GM10266 (cell line): ENCODE measurements at regions not wholly inside any gene's neighbourhood (a gene's known extent, or its start where the extent isn't known, plus 50 kb on each side); places are given as distances from the start of the nearest gene placed in this dataset.

Source experiments
- DNase-seq: peaks from one replicate; pipeline ENCODE4 v3.0.0; 2012; ENCODE audit errors: extremely low spot score
- TF ChIP-seq, protein P1 (sequence below): IDR thresholded peaks from 2 replicates; pipeline ENCODE4 v1.5.1; 2012; ENCODE audit warnings: mild to moderate bottlenecking, low read depth; ENCODE audit not compliant: control insufficient read depth, insufficient read depth; ENCODE audit errors: missing control alignments

DNA sequence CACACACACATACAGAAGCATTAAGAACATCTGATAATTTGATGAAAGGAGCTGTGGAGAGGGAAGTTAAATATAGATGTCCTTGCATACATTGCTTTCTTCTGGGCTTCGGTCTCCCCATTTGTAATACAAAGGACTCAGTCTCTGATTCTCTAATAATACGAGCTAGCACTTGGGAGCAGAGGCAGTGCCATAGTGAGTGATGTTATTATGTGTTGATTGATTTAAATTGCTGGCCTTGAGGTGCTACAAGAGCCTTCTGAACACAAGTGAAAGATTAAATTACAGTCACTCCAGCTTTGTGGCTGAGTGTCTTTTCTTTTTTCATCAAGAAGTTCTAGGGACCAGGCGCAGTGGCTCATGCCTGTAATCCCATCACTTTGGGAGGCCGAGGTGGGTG lies 61.5 kb upstream of the HMGXB4 start:
- DNase-seq, result no peak
- TF ChIP-seq, protein P1, sequence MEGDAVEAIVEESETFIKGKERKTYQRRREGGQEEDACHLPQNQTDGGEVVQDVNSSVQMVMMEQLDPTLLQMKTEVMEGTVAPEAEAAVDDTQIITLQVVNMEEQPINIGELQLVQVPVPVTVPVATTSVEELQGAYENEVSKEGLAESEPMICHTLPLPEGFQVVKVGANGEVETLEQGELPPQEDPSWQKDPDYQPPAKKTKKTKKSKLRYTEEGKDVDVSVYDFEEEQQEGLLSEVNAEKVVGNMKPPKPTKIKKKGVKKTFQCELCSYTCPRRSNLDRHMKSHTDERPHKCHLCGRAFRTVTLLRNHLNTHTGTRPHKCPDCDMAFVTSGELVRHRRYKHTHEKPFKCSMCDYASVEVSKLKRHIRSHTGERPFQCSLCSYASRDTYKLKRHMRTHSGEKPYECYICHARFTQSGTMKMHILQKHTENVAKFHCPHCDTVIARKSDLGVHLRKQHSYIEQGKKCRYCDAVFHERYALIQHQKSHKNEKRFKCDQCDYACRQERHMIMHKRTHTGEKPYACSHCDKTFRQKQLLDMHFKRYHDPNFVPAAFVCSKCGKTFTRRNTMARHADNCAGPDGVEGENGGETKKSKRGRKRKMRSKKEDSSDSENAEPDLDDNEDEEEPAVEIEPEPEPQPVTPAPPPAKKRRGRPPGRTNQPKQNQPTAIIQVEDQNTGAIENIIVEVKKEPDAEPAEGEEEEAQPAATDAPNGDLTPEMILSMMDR, result no peak

- TF ChIP-seq, protein P1, result no peak
- no peak for DNase-seq
Observed at GRCh38 chr22:35197071-35197470, 60.2 kb upstream of the HMGXB4 start.

GRCh38 chr22:35197886-35198285 lies 59.4 kb upstream of the HMGXB4 start:
- TF ChIP-seq, protein P1, result no peak
- no peak for DNase-seq

DNA sequence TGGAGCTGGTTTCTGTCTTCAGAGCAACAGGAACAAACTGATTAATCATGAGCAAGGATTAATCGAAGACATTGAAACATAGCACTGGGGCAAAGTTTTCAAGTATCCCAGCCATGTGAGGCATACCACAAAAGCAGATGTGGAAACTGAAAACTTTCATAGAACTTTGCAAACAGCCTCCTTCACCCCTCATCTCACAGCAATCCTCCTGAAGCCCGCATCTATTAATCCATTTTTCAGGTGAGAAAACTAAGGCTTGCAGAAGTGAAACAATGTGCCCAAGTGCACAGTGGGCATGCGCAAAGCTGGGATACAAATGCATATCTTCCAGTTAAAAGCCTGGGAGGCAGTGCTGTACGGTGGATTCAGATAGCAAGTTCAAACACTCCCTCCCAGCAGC lies 58.6 kb upstream of the HMGXB4 start:
- DNase-seq, result no peak
- TF ChIP-seq, protein P1, result no peak

- DNase-seq, result no peak
- TF ChIP-seq, protein P1, result no peak
Observed at GRCh38 chr22:35202376-35202775, 54.9 kb upstream of the HMGXB4 start.

DNA sequence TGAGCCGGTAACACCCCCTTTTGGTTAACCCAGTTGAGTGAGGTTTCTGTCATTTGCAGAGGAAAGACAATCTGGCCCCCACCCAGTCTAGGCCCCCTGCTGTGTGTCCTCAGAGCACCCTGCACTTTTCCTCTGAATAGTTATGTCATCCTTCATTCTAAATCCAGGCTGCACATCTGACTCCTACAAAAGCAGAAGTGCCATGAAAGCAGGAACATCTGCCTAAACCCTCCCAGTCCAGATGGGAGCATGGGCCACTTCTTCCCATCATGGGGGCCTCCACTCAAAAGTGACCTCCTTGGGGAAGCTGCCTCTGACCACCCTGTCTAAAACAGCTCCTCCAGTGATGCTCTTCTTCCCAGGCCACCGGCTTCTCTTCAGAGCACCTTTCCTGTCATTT lies 53.7 kb upstream of the HMGXB4 start:
- TF ChIP-seq, protein P1, result no peak
- DNase-seq, result no peak

GRCh38 chr22:35204807-35205775 lies 52.2 kb upstream of the HMGXB4 start:
- no peak for DNase-seq
- TF ChIP-seq, protein P1, result no peak
